ENCODE measurements at regions not wholly inside any gene's neighbourhood (a gene's known extent, or its start where the extent isn't known, plus 50 kb on each side); places are given as distances from the start of the nearest gene placed in this dataset.

- Histone ChIP-seq H3K27ac (peak overlapping the region; percentile 17; the same call in 1 of the 2 replicates), H3K4me2 (peak overlapping the region; percentile 10; the same call in 1 of the 2 replicates), H3K9me2 (ENCODE audit: insufficient read depth) (no peaks in the 10 kb centered on the region), H4K20me1 (ENCODE audit: insufficient read depth) (no peaks in the 10 kb centered on the region), H3K4me1 (replicated peaks; ENCODE audit: insufficient read depth) (peaks cover 12% of the 10 kb centered on the region), H3K36me3 (ENCODE audit: low read depth) (no peaks in the 10 kb centered on the region), H3K4me3 (no peak overlapping the region), H3F3A (ENCODE audit: insufficient read depth, low read depth) (0 out of 2 replicates have a peak, but pooled peaks cover 4% of the 10 kb centered on the region), H3K27me3 (ENCODE audit: insufficient read depth, low read depth) (no peaks in the 10 kb centered on the region), H3K79me2 (ENCODE audit: low read depth) (no peaks in the 10 kb centered on the region), H2AFZ (no peak overlapping the region), H3K9me3 (ENCODE audit: insufficient read depth, low read depth) (0 out of 2 replicates have a peak, but pooled peaks cover under 1% of the 10 kb centered on the region)
- peak; percentile 33 to 91 for DNase-seq
- intact Hi-C loops (cut with micrococcal nuclease; ENCODE audit: unreplicated experiment): no loop called here
- ChIA-PET CTCF (interaction anchor here (0.5 kb wide), 1 partner anchor 44 kb away, joined by 4 read pairs; no protein-coding TSS in a partner anchor), POLR2A (ENCODE audit: unreplicated experiment) (interaction anchor here (0.6 kb wide), 1 partner anchor 124 kb away, joined by 4 read pairs; no protein-coding TSS in a partner anchor)
- no TSS peak for BruUV-seq (replicated peaks)
- TF ChIP-seq EZH2 (IDR thresholded peaks at IDR 0.05; ENCODE audit: low read depth): no peak
- TF ChIP-seq, protein P1, sequence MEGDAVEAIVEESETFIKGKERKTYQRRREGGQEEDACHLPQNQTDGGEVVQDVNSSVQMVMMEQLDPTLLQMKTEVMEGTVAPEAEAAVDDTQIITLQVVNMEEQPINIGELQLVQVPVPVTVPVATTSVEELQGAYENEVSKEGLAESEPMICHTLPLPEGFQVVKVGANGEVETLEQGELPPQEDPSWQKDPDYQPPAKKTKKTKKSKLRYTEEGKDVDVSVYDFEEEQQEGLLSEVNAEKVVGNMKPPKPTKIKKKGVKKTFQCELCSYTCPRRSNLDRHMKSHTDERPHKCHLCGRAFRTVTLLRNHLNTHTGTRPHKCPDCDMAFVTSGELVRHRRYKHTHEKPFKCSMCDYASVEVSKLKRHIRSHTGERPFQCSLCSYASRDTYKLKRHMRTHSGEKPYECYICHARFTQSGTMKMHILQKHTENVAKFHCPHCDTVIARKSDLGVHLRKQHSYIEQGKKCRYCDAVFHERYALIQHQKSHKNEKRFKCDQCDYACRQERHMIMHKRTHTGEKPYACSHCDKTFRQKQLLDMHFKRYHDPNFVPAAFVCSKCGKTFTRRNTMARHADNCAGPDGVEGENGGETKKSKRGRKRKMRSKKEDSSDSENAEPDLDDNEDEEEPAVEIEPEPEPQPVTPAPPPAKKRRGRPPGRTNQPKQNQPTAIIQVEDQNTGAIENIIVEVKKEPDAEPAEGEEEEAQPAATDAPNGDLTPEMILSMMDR (conservative IDR thresholded peaks at IDR 0.05): no peak
These were observed 55.3 kb upstream of the SLC25A43 start for GRCh38 chrX:119343856-119344255.

Measured in PC-9 (cell line).